MCF 10A (cell line): ENCODE measurements at regions not wholly inside any gene's neighbourhood (a gene's known extent, or its start where the extent isn't known, plus 50 kb on each side); places are given as distances from the start of the nearest gene placed in this dataset.
A peak's percentile ranks its signal among the peaks of the same experiment; 100 is the strongest.
"Not testable (repeated sequence)": the region's sequence is repeated elsewhere in the genome, so short reads cannot be mapped to it uniquely, and the experiment has no call there.

ENCODE experiments used
- BruUV-seq: library from RNA; stranded (reverse); fragments of 400-500 nt; replicated peaks from 2 replicates; lab custom pipeline; 2021; lab: Mats Ljungman, UMichigan
- CTCF ChIA-PET: fragments of 300-600 bp; sonication (Branson Sonifier 250); formaldehyde crosslinking; extraction: SDS; loops from one replicate; lab custom pipeline; 2021; ENCODE audit warnings: antibody characterized with exemption, inconsistent platforms; lab: Yijun Ruan, JAX
- POLR2A ChIA-PET: fragments of 300-600, 350-650 bp; sonication (Branson Sonifier 250); formaldehyde crosslinking; extraction: SDS; loops from one replicate; lab custom pipeline; 2020; ENCODE audit warnings: antibody characterized with exemption, inconsistent platforms; lab: Yijun Ruan, JAX
- DNase-seq: peaks from one replicate; pipeline ENCODE4 v3.0.0-alpha.2; 2018; ENCODE audit not compliant: unreplicated experiment
- H3K27ac Mint-ChIP-seq: one replicate; pipeline ENCODE4 v1.8.0; 2022; ENCODE audit warnings: mild to moderate bottlenecking, low read depth, mixed read lengths; ENCODE audit not compliant: unreplicated experiment
- H3K27me3 Mint-ChIP-seq: one replicate; pipeline ENCODE4 v1.8.0; 2022; ENCODE audit warnings: mixed read lengths; ENCODE audit not compliant: insufficient read depth, unreplicated experiment
- H3K36me3 Mint-ChIP-seq: one replicate; pipeline ENCODE4 v1.8.0; 2022; ENCODE audit warnings: mild to moderate bottlenecking, moderate library complexity, mixed read lengths; ENCODE audit not compliant: insufficient read depth, unreplicated experiment
- H3K4me1 Mint-ChIP-seq: one replicate; pipeline ENCODE4 v1.8.0; 2022; ENCODE audit warnings: mixed read lengths; ENCODE audit not compliant: insufficient read depth, unreplicated experiment
- H3K4me3 Mint-ChIP-seq: one replicate; pipeline ENCODE4 v1.8.0; 2022; ENCODE audit warnings: mild to moderate bottlenecking, moderate library complexity, mixed read lengths; ENCODE audit not compliant: unreplicated experiment
- H3K9me3 Mint-ChIP-seq: one replicate; pipeline ENCODE4 v1.8.0; 2022; ENCODE audit warnings: mixed read lengths; ENCODE audit not compliant: unreplicated experiment
- intact Hi-C: fragments of 100-400 bp; cut with micrococcal nuclease; formaldehyde crosslinking; loops from 2 replicates; pipeline ENCODE4 v1.14.1; 2022
- TF ChIP-seq, protein P1 (sequence below): fragments of 200-600 bp; IDR thresholded peaks from one replicate; pipeline ENCODE4 v1.8.0; 2022; ENCODE audit warnings: antibody characterized with exemption, mild to moderate bottlenecking; ENCODE audit not compliant: unreplicated experiment

DNA sequence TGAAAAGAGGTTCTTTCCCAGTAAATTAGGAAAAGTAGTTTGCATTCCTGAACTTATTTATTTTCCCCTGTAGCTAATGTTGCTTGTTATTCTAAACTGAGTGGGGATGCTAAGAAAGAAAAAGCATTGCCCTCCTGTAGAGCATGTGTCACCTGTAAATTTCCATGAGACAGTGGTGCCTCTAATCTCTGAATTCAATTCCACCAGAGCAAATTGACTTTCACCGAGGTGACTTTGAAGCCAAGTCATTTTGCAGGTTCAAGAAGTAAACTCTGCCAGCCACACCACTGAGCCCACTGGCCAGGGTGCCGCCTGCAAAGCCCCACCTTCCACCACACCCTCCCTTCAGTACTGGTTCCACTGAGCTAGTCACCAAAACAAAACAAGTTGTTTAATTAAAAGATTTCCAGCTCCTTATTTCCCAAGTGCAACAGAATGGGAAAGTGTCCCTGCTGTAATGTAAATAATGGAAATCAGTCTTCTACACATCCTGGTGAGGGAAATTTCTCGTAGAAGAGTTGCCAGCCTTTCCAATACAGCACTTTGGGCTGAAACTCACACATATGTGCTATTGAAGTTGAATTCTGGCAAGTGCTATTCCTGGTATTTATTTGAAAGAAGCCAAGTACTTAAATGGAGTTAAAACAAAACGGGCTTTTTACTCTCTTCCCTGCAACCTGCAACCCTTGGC is 254.8 kb downstream of the RNF152 start:
- Mint-ChIP-seq H3K36me3 (no peaks in the 10 kb centered on the region), H3K27me3 (no peaks in the 10 kb centered on the region), H3K4me3 (no peak overlapping the region), H3K4me1 (peaks cover 7% of the 10 kb centered on the region), H3K27ac (no peak overlapping the region), H3K9me3 (no peaks in the 10 kb centered on the region)
- BruUV-seq: no TSS peak
- TF ChIP-seq, protein P1, sequence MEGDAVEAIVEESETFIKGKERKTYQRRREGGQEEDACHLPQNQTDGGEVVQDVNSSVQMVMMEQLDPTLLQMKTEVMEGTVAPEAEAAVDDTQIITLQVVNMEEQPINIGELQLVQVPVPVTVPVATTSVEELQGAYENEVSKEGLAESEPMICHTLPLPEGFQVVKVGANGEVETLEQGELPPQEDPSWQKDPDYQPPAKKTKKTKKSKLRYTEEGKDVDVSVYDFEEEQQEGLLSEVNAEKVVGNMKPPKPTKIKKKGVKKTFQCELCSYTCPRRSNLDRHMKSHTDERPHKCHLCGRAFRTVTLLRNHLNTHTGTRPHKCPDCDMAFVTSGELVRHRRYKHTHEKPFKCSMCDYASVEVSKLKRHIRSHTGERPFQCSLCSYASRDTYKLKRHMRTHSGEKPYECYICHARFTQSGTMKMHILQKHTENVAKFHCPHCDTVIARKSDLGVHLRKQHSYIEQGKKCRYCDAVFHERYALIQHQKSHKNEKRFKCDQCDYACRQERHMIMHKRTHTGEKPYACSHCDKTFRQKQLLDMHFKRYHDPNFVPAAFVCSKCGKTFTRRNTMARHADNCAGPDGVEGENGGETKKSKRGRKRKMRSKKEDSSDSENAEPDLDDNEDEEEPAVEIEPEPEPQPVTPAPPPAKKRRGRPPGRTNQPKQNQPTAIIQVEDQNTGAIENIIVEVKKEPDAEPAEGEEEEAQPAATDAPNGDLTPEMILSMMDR: no peak
- ChIA-PET CTCF (interaction anchor here (0.6 to 3.2 kb wide), 8 partner anchors 26 to 493 kb away, joined by 3 to 12 read pairs (median 6); partner anchors contain the start of gene RNF152), POLR2A (interaction anchor here (0.6 to 1.4 kb wide), 4 partner anchors 9 to 1422 kb away, joined by 3 to 5 read pairs (median 3); no protein-coding TSS in a partner anchor)
- intact Hi-C loops: loop anchor here (5.0 kb wide), 1 partner anchor 254 kb away; the partner anchor contains the start of gene RNF152
- no peak for DNase-seq

DNA sequence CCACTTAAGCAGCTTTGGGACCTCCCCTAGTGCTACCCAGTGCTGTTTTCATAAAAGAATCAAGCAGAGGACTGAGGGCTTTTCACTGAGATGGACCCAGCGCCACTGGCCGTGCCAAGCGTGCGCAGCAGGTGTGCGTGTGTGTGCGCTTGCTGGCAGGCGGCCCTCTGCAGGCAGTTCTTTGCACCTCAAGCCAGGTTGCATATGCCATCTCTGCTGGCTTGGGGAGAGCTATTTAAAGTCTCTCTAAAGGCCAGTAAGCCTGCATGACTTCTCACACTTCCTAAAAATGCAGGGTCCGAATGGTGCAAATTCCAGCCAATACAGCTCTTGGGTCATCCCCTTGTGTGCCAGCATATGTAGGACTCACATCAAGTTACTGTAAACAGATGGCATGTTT is 255.5 kb downstream of the RNF152 start:
- H3K9me3 Mint-ChIP-seq: no peaks in the 10 kb centered on the region
- peaks cover 7% of the 10 kb centered on the region for H3K4me1 Mint-ChIP-seq
- ChIA-PET CTCF (interaction anchor here (1.0 to 3.2 kb wide), 9 partner anchors 10 to 639 kb away, joined by 3 to 12 read pairs (median 6); partner anchors contain the start of gene RNF152), POLR2A (interaction anchor here (1.2 to 1.4 kb wide), 2 partner anchors 10 to 254 kb away, joined by 3 to 5 read pairs; no protein-coding TSS in a partner anchor)
- intact Hi-C loops: loop anchor here (5.0 kb wide), 1 partner anchor 255 kb away; the partner anchor contains the start of gene RNF152
- no peaks in the 10 kb centered on the region for H3K27me3 Mint-ChIP-seq
- no peak for DNase-seq
- no TSS peak for BruUV-seq
- no peak overlapping the region for H3K4me3 Mint-ChIP-seq
- H3K27ac Mint-ChIP-seq: no peak overlapping the region
- TF ChIP-seq, protein P1: no peak
- H3K36me3 Mint-ChIP-seq: no peaks in the 10 kb centered on the region

DNA sequence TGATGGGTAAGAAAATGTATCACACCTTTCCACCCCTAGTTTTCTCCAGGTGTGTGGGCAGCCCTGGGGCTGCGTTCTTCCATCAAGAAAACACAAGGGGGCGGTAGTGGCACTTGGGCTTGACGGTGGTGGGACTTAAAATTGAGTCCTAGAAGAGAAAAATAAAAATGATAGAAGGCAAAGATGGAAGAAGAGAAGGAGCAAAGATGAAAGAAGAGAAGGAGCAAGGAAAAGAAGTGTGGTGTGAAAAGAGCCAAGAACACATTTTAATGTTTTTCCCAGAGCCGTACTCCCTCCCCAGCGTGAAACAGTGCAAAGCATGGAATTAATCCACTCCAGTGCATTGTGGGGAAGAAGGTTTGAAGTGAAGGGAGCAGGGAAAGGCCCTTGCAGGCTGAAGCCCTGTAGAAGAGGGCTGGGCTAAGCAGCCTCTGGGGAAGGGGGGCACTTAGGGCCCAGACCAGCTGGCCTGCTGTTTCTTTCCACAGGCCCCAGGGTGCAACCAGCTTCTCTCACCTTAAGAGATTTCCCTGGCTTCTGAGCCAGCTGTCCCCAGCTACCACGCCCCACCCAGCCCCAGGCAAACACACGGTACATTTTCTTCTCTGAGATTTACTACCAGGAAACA is 256.8 kb downstream of the RNF152 start:
- BruUV-seq: no TSS peak
- CTCF ChIA-PET: interaction anchor here (0.5 to 3.2 kb wide), 23 partner anchors 8 to 1183 kb away, joined by 3 to 12 read pairs (median 4); partner anchors contain the start of gene RNF152
- H3K4me3 Mint-ChIP-seq: peak overlapping the region; percentile 1
- POLR2A ChIA-PET: interaction anchor here (0.8 to 1.4 kb wide), 4 partner anchors 46 to 261 kb away, joined by 3 to 6 read pairs (median 4); no protein-coding TSS in a partner anchor
- peak overlapping the region; percentile 2 for H3K27ac Mint-ChIP-seq
- peaks cover 7% of the 10 kb centered on the region for H3K4me1 Mint-ChIP-seq
- TF ChIP-seq, protein P1: peak; percentile 66
- peak; percentile 61 for DNase-seq
- intact Hi-C loops: loop anchor here (1.0 to 5.0 kb wide), 2 partner anchors 256 to 495 kb away; partner anchors contain the start of gene RNF152
- no peaks in the 10 kb centered on the region for H3K36me3 Mint-ChIP-seq
- no peaks in the 10 kb centered on the region for H3K27me3 Mint-ChIP-seq
- H3K9me3 Mint-ChIP-seq: no peaks in the 10 kb centered on the region

DNA sequence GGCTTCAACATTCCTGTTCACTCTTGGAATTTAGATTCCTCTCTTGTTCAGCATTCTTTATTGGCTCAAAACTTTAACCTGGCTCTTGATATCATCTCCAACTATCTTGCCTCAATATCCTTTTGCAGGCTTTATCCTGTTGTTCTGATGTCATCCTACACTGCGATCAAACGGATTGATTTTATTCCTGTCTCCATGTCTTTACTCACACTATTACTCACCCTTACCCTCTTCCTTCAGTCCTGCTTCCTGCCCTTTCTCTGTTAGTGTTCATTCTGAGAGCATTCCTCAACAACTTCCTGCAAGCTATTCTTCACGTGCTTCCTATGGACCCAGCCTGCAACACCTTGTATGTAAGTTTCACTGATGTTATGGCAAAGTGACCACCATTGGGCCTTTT is 264.7 kb downstream of the RNF152 start:
- TF ChIP-seq, protein P1: no peak
- Mint-ChIP-seq H3K36me3 (no peaks in the 10 kb centered on the region), H3K27ac (no peak overlapping the region), H3K27me3 (no peaks in the 10 kb centered on the region), H3K9me3 (no peaks in the 10 kb centered on the region), H3K4me1 (peaks cover 5% of the 10 kb centered on the region), H3K4me3 (no peak overlapping the region)
- intact Hi-C loops: loop anchor here (2.0 kb wide), 1 partner anchor 45 kb away; no protein-coding TSS in a partner anchor
- no TSS peak for BruUV-seq
- DNase-seq: peak; percentile 2
- POLR2A ChIA-PET: interaction anchor here (0.6 kb wide), 1 partner anchor 43 kb away, joined by 4 read pairs; no protein-coding TSS in a partner anchor
- CTCF ChIA-PET: interaction anchor here (0.5 to 2.0 kb wide), 5 partner anchors 9 to 503 kb away, joined by 3 to 7 read pairs (median 4); no protein-coding TSS in a partner anchor

DNA sequence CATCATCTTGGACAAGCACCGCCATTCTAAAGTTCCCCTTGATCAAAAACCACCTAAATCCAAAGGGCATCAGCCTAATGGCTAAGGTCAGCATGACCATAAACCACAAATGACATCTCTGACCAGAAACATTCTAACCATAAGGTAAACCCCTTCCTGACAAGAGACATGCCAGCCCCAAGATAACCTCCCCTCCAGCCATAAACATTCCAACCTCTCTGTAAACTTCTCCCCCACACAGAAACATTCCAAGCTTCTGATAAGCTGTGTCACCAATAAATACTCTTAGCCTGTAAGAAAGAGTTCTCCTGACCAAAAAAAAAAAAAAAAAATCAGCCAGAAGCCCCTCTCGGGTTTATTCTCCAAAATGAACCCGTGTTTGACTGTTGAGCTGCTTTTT is 268.2 kb downstream of the RNF152 start:
- H3K36me3 Mint-ChIP-seq, DNase-seq, H3K27ac Mint-ChIP-seq, H3K27me3 Mint-ChIP-seq, H3K9me3 Mint-ChIP-seq, BruUV-seq, intact Hi-C loops, POLR2A ChIA-PET, H3K4me3 Mint-ChIP-seq: not testable (repeated sequence)
- CTCF ChIA-PET: interaction anchor here (0.6 to 0.8 kb wide), 2 partner anchors 243 to 338 kb away, joined by 3 to 5 read pairs; no protein-coding TSS in a partner anchor
- peaks cover 11% of the 10 kb centered on the region for H3K4me1 Mint-ChIP-seq
